Hepatocyte (in vitro differentiated cells): ENCODE measurements at regions not wholly inside any gene's neighbourhood (a gene's known extent, or its start where the extent isn't known, plus 50 kb on each side); places are given as distances from the start of the nearest gene placed in this dataset.

Source experiments
- CTCF ChIP-seq: fragments of 200-600 bp; sonication (generic); IDR thresholded peaks from 2 replicates; pipeline ENCODE4 v1.5.1; 2016; ENCODE audit warnings: antibody characterized with exemption, mild to moderate bottlenecking; ENCODE audit not compliant: poor library complexity
- EZH2 ChIP-seq: fragments of 200-600 bp; sonication (generic); IDR thresholded peaks from 2 replicates; pipeline ENCODE4 v1.6.1; 2016; ENCODE audit warnings: antibody characterized with exemption, mild to moderate bottlenecking, borderline replicate concordance
- EZH2phosphoT487 ChIP-seq: fragments of 200-600 bp; sonication (generic); IDR thresholded peaks from one replicate; pipeline ENCODE4 v1.6.1; 2018; ENCODE audit warnings: antibody characterized with exemption, mild to moderate bottlenecking, low read depth, moderate library complexity; ENCODE audit not compliant: unreplicated experiment, severe bottlenecking

GRCh38 chr1:208648146-208648545 lies 404.0 kb upstream of the PLXNA2 start:
- no peak for TF ChIP-seq CTCF
- TF ChIP-seq EZH2, result no peak
- TF ChIP-seq EZH2phosphoT487, result no peak
